ENCODE measurements at regions not wholly inside any gene's neighbourhood (a gene's known extent, or its start where the extent isn't known, plus 50 kb on each side); places are given as distances from the start of the nearest gene placed in this dataset.

- TF ChIP-seq KAT7 (CRISPR knock-in tag; IDR thresholded peaks at IDR 0.05; ENCODE audit: borderline replicate concordance) (no peak), GRHL2 (CRISPR knock-in tag; IDR thresholded peaks at IDR 0.05; ENCODE audit: insufficient replicate concordance, severe bottlenecking) (no peak), SOX15 (CRISPR knock-in tag; IDR thresholded peaks at IDR 0.05) (no peak), ZNF281 (CRISPR knock-in tag; IDR thresholded peaks at IDR 0.05) (no peak)
These were observed 2841.1 kb upstream of the PCDH20 start (continued) for GRCh38 chr13:64256751-64257150.

GRCh38 chr13:64255988-64256387, 2840.3 kb upstream of the PCDH20 start:
- H3K36me3 Mint-ChIP-seq, result no peaks in the 10 kb centered on the region
- ChIA-PET CTCF (no interaction called here), POLR2A (no interaction called here)
- no peak overlapping the region for H3K4me3 Mint-ChIP-seq
- H3K4me1 Mint-ChIP-seq, result no peaks in the 10 kb centered on the region
- H3K27ac Mint-ChIP-seq, result no peak overlapping the region
- no peak for DNase-seq (ENCODE audit: low spot score)
- H3K9me3 Mint-ChIP-seq, result peaks cover 8% of the 10 kb centered on the region
- ATAC-seq, result no peak
- TF ChIP-seq PRDM15 (CRISPR knock-in tag; IDR thresholded peaks at IDR 0.05), result no peak
- no peak for TF ChIP-seq NFE2L1 (CRISPR knock-in tag; IDR thresholded peaks at IDR 0.05)
- no peak for TF ChIP-seq MYBL2 (CRISPR knock-in tag; IDR thresholded peaks at IDR 0.05)
- no peak for TF ChIP-seq MXD4 (CRISPR knock-in tag; IDR thresholded peaks at IDR 0.05; ENCODE audit: borderline replicate concordance)
- TF ChIP-seq ZNF219 (CRISPR knock-in tag; IDR thresholded peaks at IDR 0.05; ENCODE audit: borderline replicate concordance), result no peak
- no peak for TF ChIP-seq ATF3 (CRISPR knock-in tag; conservative IDR thresholded peaks at IDR 0.05)
- TF ChIP-seq ATF2 (CRISPR knock-in tag; IDR thresholded peaks at IDR 0.05; ENCODE audit: borderline replicate concordance, low read depth), result no peak
- TF ChIP-seq E2F4 (CRISPR knock-in tag; IDR thresholded peaks at IDR 0.05; ENCODE audit: borderline replicate concordance, low read depth), result no peak
- TF ChIP-seq KAT7 (CRISPR knock-in tag; IDR thresholded peaks at IDR 0.05; ENCODE audit: borderline replicate concordance), result no peak
- TF ChIP-seq IRF2 (CRISPR knock-in tag; IDR thresholded peaks at IDR 0.05; ENCODE audit: borderline replicate concordance, low read depth), result no peak
- no peak for TF ChIP-seq ZNF671 (CRISPR knock-in tag; IDR thresholded peaks at IDR 0.05)
- no peak for TF ChIP-seq CREM (CRISPR knock-in tag; IDR thresholded peaks at IDR 0.05)
- no peak for TF ChIP-seq SMAD3 (CRISPR knock-in tag; IDR thresholded peaks at IDR 0.05; ENCODE audit: borderline replicate concordance)
- no peak for TF ChIP-seq TCF7 (CRISPR knock-in tag; IDR thresholded peaks at IDR 0.05; ENCODE audit: low read depth)
- no peak for TF ChIP-seq ELF4 (CRISPR knock-in tag; IDR thresholded peaks at IDR 0.05; ENCODE audit: low read depth)
- no peak for TF ChIP-seq FOXK1 (CRISPR knock-in tag; IDR thresholded peaks at IDR 0.05)
- no peak for TF ChIP-seq ETV6 (CRISPR knock-in tag; IDR thresholded peaks at IDR 0.05)
- TF ChIP-seq SMAD4 (CRISPR knock-in tag; IDR thresholded peaks at IDR 0.05), result no peak
- H3K27me3 Mint-ChIP-seq (ENCODE audit: low read depth), result no peaks in the 10 kb centered on the region
